Left kidney (tissue), 1 donor: ENCODE measurements at regions not wholly inside any gene's neighbourhood (a gene's known extent, or its start where the extent isn't known, plus 50 kb on each side); places are given as distances from the start of the nearest gene placed in this dataset.

Experiments used
- DNase-seq: peaks from one replicate; pipeline ENCODE4 v3.0.0-alpha.2; 2013

DNA sequence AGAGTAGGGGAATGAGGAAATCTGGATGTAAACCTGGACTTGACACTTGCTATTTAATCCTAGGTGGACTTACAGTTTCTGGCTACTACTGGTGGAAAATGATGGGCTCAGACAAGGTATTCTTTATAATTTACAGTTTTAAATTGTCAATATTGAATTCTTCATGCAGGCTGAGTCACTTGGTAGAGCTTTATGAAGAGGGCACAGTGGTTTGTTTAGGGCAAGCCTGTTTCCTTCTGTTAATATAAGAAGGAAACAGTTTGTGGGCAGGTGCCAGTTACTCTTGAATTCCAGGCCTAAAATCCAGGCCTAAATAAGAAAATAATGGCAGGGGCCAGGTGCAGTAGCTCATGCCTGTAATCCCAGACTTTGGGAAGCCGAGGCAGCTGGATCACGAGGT is 355.8 kb upstream of the RGS6 start:
- DNase-seq: no peak

DNA sequence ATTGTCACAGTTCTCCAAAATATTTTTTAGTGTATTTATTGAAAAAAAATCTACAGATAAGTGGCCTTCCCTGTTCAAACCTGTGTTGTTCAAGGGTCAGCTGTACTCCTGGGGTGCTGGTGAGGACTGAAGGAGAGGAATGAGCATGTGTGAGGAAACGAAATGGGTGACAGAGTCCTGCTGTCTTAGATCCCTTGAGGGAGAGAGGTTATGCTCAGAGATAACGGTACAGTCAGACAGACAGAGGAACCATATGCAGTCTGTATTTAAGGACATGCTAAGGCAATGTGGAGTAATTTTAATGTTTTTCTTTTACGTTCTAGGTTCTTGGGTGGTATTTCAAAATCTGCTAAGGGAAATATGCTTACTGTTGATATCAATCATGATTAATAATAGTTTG is 352.9 kb upstream of the RGS6 start:
- no peak for DNase-seq

DNA sequence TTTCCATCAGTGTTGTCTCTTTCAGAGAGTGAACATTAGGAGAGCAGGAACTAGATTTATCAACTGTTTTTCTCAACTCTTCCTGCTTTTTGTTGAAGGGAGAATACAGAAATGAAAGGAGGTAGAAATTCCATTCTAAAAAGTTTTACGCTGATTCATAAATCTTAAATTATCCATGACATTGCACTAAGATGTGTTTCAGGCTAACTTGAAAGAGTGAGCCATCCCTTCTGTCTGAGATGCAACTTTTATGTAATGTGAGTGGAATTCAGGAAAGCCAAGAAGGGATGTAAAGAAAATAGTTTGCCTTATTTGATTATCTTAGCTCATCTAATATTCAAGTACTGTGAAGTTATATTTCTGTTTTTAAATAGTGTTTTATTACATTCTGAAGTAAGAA is 349.5 kb upstream of the RGS6 start:
- DNase-seq: no peak

DNA sequence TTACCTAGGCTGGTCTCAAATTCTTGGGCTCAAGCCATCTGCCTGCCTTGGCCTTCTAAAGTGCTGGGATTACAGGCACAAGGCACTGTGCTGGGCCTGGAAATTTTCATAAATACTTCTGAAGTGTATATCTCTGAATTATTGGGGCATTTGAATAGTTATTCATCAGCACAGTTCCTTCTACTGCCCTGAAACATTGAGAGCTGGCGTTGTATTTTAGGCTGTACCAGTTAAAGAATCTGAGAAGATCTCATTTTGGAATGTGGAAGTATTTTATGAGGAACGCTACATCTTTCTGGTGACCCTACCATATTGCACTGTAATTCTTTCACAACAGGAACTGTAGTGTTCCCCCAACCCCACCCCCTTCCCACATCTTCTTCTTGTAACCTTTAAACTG is 349.0 kb upstream of the RGS6 start:
- DNase-seq: no peak

DNA sequence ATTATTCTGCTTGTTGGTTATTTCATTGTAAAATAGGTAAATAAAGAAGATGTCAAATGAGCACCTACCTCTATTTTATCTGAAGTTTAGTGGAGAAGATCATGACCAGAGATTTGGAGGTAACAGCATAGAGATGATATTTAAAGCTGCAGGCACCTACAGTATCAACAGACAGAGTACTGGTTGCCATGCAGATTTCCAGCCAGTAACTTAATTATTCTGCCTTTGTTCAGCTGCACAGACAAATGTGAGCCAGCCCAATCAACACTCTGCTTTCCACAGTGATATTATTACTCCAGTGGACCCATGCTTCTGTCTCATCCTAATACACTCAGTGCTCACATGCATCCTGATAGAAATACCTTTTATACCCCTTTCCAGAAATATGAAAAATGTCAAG is 348.5 kb upstream of the RGS6 start:
- DNase-seq: no peak

DNA sequence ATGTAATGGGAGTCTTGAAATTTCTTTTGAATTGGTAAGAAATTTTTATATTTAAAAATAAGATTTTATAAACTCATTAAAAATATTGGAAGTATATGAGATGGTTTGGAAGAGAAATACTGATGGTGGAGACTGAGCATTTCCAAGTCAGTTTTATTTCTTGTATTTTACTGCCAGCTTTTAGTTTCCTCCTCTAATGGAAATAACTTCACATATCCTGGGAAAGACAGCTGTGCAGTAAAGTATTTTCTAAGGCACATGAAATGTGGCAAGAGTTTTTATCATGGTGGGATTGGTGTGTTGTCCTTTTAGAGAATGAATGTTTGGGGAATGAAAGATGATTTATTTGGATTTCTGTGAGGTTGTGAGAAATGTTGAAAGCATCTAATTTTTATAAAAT is 346.9 kb upstream of the RGS6 start:
- DNase-seq: no peak

DNA sequence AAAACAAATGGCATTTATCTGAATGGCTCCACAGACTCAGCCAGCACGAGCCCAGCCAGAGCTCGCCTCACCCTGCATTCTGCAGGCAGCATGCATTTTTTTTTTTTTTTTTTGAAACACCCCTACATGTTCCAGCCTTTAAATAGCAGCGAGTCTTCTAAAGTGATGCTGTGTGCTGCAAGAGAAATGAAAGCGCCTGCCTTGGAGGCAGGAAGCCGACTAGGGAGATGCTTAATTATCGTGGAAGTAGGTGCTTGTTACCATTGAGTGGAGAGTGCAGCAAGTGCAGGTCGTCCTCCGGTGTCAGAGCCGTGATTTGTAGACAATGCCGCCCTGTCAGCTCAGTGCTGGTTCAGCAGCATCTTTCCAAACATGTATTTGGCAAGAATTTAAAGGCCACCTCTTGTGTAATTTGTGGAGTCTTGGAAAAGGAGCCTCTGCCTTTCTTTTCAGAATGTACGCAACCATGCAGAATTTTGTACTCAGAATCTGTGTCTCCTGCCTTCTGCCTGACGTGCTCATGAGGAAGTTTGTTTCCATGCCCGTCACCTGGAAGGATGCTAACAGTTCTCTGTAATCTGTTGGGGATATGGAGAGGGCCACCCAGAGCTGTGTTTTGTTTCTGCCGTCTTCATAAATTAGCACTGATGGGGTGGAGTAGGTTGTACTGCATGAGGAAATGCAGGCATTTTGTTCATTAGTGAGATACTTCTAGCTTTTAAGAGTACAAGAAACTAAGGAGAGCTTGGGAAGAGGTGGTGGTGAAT is 345.9 kb upstream of the RGS6 start:
- no peak for DNase-seq

DNA sequence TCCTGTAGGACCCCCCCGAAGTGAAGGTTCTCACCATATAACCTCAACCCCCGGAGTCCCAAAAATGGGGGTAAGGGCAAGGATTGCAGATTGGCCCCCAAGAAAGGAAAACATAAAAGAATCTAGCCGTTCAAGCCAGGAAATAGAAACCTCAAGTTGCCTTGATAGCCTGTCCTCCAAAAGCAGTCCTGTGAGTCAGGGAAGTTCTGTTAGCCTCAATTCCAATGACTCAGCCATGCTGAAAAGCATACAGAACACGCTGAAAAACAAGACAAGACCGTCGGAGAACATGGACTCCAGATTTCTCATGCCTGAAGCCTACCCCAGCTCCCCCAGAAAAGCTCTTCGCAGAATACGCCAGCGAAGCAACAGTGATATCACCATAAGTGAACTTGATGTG is 344.2 kb upstream of the RGS6 start:
- no peak for DNase-seq

DNA sequence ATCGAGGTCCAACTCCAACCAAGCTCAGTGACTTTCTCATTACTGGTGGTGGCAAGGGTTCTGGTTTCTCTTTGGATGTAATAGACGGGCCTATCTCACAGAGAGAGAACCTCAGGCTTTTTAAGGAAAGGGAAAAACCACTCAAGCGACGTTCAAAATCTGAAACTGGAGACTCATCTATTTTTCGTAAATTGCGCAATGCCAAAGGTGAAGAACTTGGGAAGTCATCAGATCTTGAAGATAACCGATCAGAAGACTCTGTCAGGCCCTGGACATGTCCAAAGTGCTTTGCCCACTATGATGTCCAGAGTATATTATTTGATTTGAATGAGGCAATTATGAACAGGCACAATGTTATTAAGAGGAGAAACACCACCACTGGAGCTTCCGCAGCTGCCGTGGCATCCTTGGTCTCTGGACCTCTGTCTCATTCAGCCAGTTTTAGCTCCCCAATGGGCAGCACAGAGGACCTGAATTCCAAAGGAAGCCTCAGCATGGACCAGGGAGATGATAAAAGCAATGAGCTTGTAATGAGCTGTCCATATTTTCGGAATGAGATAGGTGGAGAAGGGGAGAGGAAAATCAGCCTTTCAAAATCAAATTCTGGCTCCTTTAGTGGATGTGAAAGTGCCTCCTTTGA is 343.5 kb upstream of the RGS6 start:
- no peak for DNase-seq

DNA sequence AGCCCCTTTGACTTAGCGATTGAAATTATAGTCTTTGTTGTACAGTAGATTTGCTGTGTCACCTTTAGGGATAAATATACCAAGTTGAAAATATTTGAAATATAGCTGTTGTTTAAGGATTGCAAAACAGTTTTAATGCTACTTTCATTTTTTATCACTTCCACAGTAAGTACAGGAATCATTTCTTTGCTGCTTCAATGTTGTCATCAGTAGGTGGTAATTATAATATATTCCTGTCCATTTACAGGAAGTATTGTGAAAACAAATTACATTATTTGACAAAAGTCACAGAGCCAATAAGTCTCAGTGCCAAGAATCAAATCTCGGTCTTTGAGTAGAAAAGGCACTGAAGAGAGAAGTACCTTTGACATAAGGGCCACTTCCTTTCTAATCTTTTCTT is 342.6 kb upstream of the RGS6 start:
- DNase-seq: no peak

DNA sequence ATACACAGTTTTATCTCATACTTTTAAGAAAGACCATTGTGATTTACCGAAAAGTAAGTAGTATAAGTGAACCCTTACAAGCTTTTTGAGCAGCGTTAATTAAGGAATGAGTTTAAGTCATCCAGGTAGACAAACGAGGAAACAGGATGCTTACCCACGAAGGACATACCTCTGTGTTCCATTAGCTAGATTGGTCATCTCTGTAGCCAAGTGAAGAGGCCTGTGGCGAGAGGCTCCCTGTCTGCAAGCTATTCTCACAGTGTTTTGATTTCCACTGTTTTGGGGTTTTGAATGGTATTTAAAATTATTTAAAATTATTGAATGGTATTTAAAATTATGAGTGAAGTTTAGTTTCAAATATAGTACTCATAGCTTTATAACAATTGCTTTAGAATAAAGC is 342.1 kb upstream of the RGS6 start:
- no peak for DNase-seq

DNA sequence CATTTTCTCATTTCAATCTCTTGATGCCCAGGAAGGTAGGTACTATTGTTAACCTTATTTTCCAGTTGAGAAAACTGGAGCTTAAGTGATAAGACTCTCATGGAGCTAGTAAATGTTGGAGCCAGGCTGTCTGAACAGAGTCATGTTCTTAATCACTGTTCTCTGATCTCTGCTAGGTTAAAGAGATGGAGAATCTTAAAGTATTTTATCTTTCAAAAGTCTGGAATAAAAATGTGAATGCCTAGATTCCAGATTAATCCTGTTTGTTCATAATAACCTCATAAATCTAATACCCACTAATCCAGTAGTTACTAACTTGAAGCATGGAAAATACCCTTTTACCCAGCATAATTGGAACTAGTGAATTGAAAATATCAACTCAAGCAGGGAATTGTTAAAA is 341.0 kb upstream of the RGS6 start:
- no peak for DNase-seq

DNA sequence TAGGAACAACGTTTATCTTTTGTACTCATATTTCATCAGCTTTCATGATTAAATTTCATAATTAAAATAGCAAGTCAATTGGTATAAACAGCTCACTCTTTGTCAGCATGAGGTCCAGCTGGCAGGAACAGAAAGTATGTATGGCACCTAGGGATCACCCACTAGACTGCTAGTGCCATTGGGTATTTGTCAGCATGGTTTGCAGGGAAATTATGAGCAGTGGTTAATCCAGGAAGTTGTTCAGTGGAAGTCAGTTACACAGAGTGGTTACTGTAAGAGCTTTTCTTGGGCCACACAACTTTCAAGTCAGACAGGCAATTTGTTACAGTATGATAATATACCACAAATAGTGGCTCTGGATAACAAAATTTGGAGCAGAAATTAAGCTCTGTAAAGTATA is 340.3 kb upstream of the RGS6 start:
- no peak for DNase-seq

DNA sequence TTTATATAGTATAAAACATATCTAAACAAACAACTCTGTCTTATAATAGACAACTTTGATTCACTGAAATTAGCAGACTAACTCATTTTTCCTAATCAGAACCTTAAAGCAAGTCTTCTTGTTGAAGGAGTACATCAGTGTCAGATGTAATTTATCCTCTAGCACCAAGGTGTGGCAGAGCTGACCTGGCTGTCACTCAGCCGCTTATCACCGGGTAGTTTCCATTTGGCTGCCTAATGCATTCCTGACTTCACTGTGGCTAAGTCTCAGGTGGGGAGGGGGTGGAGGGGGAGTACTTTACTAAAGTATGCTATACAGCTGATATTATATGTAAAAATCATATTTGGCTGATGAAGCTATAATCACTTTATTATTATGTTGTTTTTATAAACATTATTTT is 339.9 kb upstream of the RGS6 start:
- no peak for DNase-seq

DNA sequence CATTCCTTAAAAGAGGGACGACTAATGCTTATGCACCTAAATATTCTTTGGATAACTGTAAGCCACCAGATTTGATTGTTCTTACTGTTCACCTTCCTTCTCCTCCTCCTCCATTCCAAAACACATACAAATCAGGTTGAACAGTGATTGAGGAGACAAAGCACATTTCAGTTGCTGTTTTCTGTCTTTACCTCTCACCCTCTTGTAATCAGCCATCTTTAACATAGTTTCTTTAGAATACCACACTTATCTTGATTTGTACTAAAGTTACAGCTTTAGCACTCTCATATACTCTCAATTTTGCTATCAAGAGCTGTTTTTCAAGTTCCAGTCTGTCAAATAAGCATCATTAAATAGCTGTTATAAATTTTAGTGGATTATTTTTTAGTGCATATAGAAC is 338.3 kb upstream of the RGS6 start:
- no peak for DNase-seq

DNA sequence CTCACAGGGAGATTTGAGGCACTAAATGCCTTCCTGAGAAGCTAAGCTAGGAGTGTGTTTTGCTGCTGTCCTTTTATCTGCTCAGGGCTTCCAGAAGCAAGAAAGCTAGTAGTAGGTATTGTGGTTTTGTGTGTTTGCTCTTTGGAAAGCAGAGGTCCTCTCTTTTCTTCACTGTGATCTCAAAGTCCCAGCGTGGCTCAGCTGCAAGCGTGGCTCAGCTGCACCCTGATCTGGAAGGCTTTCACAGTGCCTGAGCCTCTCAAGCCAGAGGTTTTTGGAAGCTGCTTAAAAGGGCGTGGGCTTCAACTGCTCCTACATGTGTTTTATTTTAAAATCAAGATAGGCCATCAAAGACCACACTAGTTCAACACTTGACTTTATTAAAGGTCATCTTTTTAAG is 337.4 kb upstream of the RGS6 start:
- no peak for DNase-seq

DNA sequence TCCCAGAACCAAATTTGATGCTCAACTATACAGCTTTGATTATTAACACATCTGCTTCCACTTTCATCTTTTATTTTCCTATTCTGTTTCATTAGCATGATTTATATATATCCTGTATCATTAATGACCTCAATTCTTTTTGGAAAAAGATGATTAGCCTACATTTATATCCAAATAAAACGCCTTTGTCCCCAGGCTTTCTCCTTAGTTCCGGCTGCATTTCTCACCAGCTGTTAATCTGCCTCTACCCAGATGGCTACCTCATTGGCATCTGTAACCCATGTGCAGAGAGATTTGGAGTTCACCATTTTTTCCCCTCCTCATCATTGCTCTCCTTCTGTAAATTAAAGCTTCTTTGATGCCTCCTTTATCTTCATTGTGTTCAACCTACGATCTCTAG is 336.8 kb upstream of the RGS6 start:
- DNase-seq: no peak

DNA sequence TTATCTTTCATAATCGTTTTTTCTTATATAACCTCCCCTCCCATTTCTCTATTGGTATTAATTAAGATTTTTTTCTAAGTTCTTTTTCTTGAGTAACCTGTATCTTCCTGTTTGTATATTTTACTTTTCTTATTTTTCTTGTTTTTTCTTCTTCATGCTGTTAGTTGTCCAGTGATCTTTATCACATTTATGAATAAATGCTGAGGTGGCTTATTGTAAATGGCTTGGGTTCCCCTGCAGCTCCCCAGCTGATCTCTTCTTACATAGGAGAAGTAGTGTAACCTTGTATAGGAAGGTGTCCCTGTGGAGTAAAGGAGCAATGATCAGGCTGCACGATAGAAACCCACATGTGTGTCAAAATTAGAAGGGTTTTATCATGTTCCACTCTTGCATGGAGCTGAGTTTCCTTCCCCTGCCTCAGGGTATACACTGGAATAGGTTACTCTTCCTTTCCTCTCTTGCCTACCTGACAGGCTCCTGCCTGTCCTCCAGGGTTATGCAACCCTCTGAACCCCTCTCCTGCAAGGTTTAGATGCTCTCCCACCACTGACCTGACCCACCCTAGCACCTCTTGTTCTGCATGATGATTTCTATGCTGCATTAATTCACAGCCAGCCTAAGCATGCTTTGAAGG is 334.8 kb upstream of the RGS6 start:
- no peak for DNase-seq

DNA sequence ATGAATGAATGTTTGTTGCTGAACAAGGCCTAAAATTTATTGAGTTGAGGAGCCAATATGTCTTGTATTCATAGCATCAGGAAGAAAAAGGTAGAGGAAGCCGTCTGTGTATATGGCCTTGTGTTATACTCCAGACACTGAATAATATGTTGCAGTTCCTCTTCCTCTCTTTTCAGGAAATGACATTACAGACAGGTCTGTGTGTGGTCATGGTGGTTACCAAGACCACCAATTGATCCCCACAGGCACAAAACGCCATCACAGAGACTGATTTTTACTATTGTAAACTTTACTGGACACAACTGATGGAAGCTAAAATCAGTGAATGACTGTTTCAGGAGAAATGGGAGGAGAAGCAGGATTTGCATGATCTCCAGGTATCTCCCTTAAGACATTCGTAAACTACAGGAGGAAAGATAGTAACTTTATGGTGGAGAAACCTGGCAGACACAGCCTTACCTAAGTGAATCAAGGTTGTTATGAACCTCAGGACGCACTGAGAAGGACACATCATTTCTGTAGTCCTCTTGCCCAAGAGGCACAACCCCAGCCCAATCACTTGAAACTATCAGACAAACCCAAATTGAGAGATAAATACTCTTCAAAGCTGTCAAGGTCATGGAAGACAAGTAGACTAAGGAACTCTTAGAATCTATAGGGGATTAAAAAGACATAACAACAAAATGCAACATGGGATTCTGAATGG is 334.1 kb upstream of the RGS6 start:
- DNase-seq: no peak

DNA sequence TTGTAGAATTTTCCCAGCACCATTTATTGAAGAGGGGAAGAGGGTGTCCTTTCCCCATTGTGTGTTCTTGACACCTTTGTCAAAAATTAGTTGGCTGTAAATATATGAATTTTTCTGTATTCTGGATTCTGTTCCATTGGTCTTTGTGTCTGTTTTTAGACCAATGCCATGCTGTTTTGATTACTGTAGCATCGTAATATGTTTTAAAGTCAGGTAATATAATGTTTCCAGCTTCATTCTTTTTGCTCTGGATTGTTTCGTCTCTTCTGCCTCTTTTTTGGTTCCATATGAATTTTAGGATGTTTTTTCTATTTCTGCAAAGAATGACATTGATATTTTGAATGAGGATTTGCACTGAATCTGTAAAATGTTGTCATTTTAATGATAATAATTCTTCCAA is 331.9 kb upstream of the RGS6 start:
- DNase-seq: no peak

DNA sequence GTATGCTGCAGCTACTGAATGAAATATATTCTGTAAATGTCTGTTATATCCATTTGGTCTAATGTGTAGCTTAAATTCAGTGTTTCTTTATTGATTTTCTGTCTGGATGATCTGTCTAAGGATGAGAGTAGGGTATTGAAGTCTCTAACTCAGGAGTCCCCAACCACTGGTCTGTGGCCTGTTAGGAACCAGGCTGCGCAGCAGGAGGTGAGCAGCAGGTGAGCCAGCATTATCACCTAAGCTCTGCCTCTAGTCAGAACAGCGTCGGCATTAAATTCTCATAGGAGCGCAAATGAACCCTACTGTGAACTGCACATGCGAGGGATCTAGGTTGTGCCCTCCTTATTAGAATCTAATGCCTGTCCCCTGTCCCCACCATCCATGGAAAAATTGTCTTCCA is 329.7 kb upstream of the RGS6 start:
- no peak for DNase-seq

DNA sequence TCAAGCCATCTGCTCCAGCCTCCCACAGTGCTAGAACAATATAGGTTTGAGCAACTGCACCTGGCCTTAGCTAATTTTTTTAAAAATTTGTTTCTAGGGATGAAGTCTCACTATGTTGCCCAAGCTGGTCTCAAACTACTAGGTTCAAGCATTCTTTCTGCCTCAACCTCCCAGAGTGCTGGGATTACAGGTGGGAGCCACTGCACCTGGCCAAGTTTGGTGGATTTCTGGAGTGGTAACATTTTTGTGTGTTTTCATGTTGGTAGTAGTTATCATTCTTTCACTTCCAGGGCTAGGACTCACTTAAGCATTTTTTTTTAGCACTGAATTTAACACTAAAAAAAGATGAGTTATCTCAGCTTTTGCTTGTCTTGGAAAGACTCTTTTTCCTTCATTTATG is 328.0 kb upstream of the RGS6 start:
- no peak for DNase-seq

DNA sequence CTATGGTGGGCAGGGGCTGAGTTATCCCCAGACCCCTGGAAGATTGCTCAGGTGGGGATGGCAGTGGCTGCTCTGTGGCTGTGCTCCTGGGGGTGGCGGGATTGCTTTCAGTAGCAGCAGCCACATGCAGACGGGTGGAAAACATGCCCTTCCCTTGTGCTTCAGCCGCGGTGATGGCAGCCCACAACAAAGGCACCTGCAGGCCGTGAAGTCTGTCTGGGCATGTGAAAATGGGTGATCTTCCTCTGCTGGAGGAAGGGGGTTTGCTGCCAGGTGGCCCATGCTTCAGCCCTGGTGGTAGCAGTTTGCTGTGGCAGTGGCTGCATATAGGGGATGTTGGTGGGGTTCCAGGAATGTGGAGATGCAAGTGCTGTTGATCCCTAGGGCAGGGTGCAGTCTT is 326.2 kb upstream of the RGS6 start:
- no peak for DNase-seq
